Fibroblast of skin of abdomen (primary cell): ENCODE measurements at regions not wholly inside any gene's neighbourhood (a gene's known extent, or its start where the extent isn't known, plus 50 kb on each side); places are given as distances from the start of the nearest gene placed in this dataset.

Experiments used
- DNase-seq: peaks from one replicate; pipeline ENCODE4 v3.0.0-alpha.2; 2013

- DNase-seq: no peak
Observed at GRCh38 chr3:16055606-16056211, 118.8 kb upstream of the GALNT15 start.

- no peak for DNase-seq
Observed at GRCh38 chr3:16056217-16056616, 118.3 kb upstream of the GALNT15 start.

GRCh38 chr3:16058521-16058920 lies 116.0 kb upstream of the GALNT15 start:
- DNase-seq: peak; percentile 54

DNA sequence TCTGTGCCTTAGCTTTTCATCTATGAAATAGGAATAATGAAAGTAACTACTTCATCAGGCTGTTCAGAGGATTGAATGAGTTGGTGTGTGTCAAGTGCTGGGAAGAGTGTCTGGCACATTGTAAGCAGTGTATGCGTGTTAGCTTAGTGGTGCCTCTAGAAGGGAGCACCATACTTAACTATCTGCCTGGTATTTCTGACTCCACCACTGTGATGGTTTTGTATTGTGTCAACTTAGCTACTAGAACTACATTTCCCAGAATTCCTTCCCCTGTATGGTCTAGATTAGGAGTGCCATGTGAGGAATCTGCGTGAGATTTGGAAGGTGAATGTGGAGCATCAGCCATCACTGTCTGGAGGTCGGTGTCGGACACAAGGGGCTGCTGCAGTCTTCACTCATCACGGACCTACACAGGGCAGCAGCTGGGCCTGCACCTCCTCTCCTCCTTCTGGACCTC lies 115.4 kb upstream of the GALNT15 start:
- peak; percentile 51 for DNase-seq

- no peak for DNase-seq
Observed at GRCh38 chr3:16059711-16060357, 114.6 kb upstream of the GALNT15 start.

DNA sequence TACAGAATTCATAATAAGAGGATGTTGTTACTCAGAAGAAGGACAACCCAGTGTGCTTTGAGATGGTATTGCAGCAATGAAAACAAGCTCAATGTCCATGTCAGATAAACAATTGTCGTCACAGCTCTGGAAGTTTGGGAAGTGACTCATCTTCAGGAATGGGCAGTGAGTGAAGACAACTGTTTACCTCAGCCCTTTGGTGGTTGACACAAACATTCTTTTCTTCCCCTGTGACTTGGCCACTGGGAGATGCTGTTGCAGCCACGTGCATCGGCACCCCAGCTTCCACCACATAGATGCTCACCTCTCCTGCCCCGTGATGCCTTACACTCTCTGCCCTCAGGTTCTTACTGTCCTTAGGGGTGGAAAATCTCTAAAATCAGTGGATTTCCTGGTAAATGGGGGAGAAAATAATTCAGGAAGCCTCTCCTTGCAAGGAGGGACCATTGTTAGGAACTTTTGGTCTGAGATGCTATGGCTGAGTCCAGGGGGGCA lies 114.1 kb upstream of the GALNT15 start:
- peak; percentile 99 for DNase-seq

GRCh38 chr3:16060945-16061344 lies 113.5 kb upstream of the GALNT15 start:
- DNase-seq: peak; percentile 92

DNA sequence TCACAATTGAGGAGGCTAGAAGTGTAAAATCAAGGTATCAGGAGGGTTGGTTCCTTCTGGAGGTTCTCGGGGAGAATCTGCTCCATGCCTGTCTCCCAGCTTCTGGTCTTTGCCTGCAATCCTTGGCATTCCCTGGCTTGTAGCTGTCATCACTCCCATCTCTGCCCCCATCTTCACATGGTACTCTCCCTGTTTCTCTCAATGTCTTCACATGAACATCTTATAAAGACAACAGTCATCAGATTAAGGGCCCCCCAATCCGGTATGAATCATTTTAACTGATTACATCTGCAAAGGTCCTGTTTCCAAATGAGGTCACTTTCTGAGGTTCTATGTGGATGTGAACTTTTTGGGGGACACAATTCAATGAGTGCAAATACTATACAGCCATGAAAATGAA lies 113.0 kb upstream of the GALNT15 start:
- peak; percentile 40 for DNase-seq

GRCh38 chr3:16063603-16064002 lies 110.9 kb upstream of the GALNT15 start:
- no peak for DNase-seq

GRCh38 chr3:16064642-16065414 lies 109.7 kb upstream of the GALNT15 start:
- peak; percentile 97 for DNase-seq

DNA sequence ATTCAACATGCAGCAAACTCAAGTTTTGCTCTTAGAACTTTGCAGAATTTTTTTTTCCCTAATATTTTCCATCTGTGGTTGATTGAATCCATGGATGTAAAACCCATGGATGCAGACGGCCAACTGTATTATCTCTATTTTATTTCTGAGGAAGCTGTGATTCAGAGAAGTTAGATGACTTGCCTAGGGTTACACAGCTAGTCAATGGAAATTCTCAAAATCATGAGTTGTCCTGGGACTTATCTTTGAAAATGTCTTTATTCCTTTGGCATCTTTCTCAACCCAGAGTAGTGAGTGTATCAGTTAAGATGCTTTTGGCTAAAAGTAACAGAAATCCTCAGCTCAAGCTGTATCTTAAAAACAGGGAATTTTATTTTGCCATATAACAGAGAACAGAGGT lies 107.9 kb upstream of the GALNT15 start:
- DNase-seq: no peak

DNA sequence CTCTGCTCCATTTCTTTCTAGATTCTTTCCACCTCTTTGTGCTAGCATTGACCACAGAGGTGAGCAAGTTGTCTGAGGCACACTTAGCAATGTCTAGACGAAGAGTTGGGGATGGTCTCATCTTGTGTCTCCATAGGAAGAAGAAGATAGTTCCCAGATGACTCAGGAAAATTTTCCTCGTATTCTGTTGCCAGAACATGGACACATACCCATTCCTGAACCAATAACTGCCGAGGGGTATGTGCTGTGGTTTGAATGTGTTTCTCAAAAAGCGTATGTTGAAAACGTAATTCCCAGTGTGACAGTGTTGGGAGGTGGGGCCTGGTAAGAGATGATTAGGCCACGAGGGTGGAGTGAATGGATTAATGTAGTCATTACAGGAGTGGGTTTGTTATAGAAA lies 107.5 kb upstream of the GALNT15 start:
- DNase-seq: peak; percentile 100

DNA sequence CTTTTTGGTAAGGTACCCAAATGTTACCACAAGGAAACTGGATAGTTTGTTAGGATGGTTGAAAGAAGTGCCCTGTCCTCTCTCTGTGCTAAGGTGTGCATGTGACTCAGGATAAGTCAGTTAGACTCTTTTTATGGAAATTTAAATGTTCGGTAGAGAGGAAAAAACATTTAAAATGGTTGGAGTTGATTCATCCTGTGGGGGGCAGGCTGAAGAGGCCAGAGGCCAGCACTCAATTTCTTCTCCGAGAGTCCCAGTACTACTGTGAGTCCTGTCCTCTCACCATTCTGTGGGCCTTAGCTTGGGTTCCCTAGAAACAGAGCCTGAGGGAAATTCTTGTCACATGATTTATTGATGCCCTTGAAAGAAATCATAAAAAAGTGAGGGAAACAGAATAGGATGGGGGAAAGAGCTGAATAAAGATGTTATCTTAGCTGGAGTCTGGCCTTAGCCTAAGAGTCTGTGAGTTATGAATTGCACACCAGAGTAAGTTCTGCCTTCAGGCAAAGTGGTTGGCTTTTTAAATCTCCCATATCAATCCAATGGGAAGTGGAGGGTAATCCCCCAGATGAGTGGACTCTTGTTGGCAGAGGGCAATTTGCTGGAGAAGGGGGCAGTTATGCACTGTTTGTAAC lies 106.5 kb upstream of the GALNT15 start:
- DNase-seq: peak; percentile 66

DNA sequence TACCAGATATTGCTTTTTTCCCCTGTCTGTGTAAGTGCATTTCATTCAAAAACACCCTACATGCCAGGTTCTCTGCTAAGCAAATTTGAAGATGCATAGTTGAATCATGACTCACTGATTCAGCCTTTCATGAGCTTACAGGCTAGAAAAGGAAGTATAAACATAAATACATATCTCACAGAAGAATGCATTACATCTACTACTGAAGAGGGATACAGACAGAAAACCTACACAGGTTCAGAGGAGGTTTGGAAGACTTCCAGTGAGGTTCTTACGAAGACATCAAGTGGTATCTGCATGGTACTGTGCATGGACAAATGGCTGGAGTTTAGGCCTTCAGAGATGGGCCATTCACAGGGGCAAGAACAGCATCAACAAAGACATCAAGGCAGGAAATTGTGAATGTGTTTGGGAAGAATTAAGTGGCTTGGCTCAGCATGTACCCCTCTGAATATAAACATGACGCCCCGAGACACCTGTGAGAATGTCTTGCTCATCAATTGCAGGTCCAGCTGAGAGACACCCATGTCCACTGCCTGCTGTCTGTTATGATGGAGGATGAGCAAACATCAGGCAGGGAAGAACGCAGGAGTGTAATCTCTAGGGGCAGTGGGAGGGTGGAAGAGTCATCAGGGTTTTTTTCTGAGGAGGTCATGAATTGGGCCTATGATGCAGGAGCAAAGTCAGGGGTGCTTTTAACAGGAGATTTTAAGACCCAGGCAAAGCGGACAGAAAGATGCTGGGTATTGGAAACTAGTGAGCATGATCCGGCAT lies 105.1 kb upstream of the GALNT15 start:
- peak; percentile 96 for DNase-seq

- no peak for DNase-seq
Observed at GRCh38 chr3:16070707-16071106, 103.8 kb upstream of the GALNT15 start.

- no peak for DNase-seq
Observed at GRCh38 chr3:16071206-16071605, 103.3 kb upstream of the GALNT15 start.

DNA sequence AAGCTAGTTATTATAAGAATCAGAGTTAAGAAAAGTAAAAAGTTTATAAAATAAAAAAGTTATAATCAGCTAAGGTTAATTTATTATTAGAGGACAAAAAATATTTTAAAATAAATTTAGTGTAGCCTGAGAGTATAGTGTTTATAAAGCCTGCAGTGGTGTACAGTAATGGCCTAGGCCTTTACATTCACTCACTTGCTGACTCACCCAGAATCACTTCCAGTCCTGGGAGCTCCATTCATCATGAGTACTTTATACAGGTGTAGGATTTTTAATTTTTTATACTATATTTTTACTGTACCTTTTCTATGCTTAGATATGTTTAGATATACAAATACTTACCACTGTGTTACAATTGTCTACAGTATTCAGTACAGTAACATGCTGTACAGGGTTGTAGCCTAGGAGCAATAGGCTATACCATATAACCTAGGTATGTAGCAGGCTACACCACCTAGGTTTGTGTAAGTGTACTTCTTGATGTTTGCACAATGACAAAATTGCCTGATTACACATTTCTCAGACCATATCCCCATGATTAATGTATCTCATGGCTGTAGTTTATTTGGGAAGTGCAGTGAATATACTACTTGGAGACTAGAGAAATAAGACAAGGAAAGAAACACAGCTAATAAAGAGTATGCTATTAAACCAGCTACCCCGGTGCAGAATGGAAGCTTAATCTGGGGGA lies 101.9 kb upstream of the GALNT15 start:
- DNase-seq: peak; percentile 56

GRCh38 chr3:16073203-16073602 lies 101.3 kb upstream of the GALNT15 start:
- DNase-seq: no peak

DNA sequence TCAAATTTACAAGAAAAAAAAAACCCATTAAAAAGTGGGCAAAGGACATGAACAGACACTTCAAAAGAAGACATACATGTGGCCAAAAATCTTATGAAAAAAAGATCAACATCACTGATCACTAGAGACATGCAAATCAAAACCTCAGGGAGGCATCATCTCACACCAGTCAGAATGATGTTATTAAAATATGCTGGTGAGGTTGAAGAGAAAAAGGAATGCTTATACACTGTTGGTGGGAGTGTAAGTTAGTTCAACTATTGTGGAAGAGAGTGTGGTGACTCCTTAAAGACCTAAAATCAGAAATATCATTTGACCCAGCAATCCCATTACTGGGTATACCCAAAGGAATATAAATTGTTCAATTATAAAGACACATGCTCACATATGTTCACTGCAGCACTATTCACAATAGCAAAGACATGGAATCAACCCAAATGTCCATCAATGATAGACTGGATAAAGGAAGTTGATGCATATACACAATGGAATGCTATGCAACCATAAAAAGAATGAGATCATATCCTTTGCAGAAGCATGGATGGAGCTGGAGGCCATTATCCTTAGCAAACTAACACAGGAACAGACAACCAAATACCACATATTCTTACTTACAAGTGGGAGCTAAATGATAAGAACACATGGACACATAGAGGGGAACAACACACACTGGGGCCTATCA lies 100.3 kb upstream of the GALNT15 start:
- DNase-seq: peak; percentile 86

DNA sequence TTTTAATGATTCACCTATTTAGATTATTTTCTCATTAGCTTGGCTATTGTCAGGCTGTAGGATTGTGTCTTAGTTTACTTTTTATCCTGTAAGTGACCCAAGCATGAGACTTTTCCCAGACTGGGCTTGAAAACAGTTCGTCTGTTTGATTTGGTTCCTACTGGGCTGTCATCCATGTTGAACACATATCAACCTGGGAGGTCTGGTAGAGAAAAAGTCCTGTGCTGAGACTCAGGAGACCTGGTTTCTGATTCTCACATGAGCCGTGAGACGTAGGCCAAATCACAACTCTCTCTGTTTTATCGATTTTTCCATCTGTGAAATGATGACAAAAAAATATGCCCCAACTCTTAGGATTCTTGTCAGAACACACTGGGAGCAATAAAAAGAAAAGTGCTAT lies 98.8 kb upstream of the GALNT15 start:
- DNase-seq: no peak

GRCh38 chr3:16076564-16076963 lies 97.9 kb upstream of the GALNT15 start:
- DNase-seq: no peak
